Heart left ventricle (tissue), 13 donors: ENCODE measurements at regions not wholly inside any gene's neighbourhood (a gene's known extent, or its start where the extent isn't known, plus 50 kb on each side); places are given as distances from the start of the nearest gene placed in this dataset.

Experiments used
- POLR2A ChIP-seq, 2 donors: fragments of 450-650 bp; IDR thresholded peaks; one replicate each; pipeline ENCODE4 v1.6.1; 2017; ENCODE audit warnings: antibody characterized with exemption in 2 of 2, mild to moderate bottlenecking in 2 of 2, moderate library complexity in 2 of 2
- TF ChIP-seq, protein P1 (sequence below), 12 donors: fragments of 200-600 bp; sonication (generic) in 4 of 12; IDR thresholded peaks; one replicate each; pipeline versions ENCODE4 v1.5.0 to v1.8.0; 2018 to 2022; ENCODE audit warnings: antibody characterized with exemption in 12 of 12, mild to moderate bottlenecking in 5 of 12
- donor health status: ischemic (EF 13 %, LVEDD 7.1; RV severe dilation, severe dysfunction).
- donor health status: DM: no; HTN: yes; CAD: no.
- donor health status: DM: no; HTN: no; CAD: no.
- donor health status: ischemic (EF 25% LVEDD 6.9; RV normal size, moderate dysfunction).
- donor health status: ischemic (EF 25% LVEDD 5.7; RV mildly dilated, moderate dysfunction).
- donor health status: ischemic (EF 35%, LVEDD 5.7; RV mildly dilated, moderate dysfunction).
- donor health status: nonischemic (EF 11% LVEDD 7.7; RV severe dilation, severe dysfunction).
- donor health status: DM: yes; HTN: yes; CAD: no.
- donor health status: PGD.
- donor health status: ischemic (EF 29% LVEDD 5.4; RV normal size, mild dysfunction).
- donor health status: nonischemic (EF 23%, LVEDD 6.1; RV moderate dilation, normal function).

DNA sequence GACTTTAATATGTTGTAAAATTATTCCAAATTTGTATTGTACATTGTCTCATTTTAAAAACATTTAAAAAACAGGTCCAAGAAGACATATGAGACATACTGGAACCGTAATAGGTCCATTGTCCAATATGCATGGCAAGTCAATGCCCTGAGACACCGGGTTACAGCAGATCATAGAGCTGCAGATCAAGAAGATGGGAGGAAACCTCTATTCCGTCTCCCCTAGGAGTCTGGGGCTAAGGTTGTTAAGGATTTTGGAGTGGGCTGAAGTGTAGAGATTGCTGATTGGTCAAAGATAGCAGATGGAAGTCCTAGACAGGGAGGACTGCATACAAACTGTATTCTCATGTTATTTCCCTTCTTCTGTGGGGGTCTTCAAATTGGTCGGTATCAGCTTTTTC is 108.3 kb upstream of the PLEKHA5 start:
- TF ChIP-seq POLR2A (IDR thresholded peaks at IDR 0.05) = no peak
- TF ChIP-seq, protein P1, sequence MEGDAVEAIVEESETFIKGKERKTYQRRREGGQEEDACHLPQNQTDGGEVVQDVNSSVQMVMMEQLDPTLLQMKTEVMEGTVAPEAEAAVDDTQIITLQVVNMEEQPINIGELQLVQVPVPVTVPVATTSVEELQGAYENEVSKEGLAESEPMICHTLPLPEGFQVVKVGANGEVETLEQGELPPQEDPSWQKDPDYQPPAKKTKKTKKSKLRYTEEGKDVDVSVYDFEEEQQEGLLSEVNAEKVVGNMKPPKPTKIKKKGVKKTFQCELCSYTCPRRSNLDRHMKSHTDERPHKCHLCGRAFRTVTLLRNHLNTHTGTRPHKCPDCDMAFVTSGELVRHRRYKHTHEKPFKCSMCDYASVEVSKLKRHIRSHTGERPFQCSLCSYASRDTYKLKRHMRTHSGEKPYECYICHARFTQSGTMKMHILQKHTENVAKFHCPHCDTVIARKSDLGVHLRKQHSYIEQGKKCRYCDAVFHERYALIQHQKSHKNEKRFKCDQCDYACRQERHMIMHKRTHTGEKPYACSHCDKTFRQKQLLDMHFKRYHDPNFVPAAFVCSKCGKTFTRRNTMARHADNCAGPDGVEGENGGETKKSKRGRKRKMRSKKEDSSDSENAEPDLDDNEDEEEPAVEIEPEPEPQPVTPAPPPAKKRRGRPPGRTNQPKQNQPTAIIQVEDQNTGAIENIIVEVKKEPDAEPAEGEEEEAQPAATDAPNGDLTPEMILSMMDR (IDR thresholded peaks at IDR 0.05) = no peak
